H9 (cell line): ENCODE measurements at regions not wholly inside any gene's neighbourhood (a gene's known extent, or its start where the extent isn't known, plus 50 kb on each side); places are given as distances from the start of the nearest gene placed in this dataset.
A peak's percentile ranks its signal among the peaks of the same experiment; 100 is the strongest.

Experiments used
- DNase-seq: peaks from one replicate; pipeline ENCODE4 v3.0.0-alpha.2; 2017
- H2AFZ ChIP-seq: one replicate; pipeline ENCODE4 v1.6.1; 2013; ENCODE audit warnings: mild to moderate bottlenecking, low read length, control low read depth, moderate library complexity
- H2AK5ac ChIP-seq: 2 replicates; pipeline ENCODE4 v1.6.1; 2013; ENCODE audit warnings: low read length, control low read depth, mixed read lengths; ENCODE audit not compliant: insufficient read length
- H2BK120ac ChIP-seq: one replicate; pipeline ENCODE4 v1.6.1; 2013; ENCODE audit warnings: low read depth, mild to moderate bottlenecking, low read length, control low read depth, inconsistent platforms; ENCODE audit not compliant: poor library complexity, severe bottlenecking
- H2BK12ac ChIP-seq: 2 replicates; pipeline ENCODE4 v1.6.1; 2013; ENCODE audit warnings: low read length, control low read depth, mixed read lengths, low read depth; ENCODE audit not compliant: insufficient read length
- H2BK15ac ChIP-seq: 2 replicates; pipeline ENCODE4 v1.6.1; 2013; ENCODE audit warnings: low read depth, low read length, control low read depth
- H2BK20ac ChIP-seq: one replicate; pipeline ENCODE4 v1.6.1; 2013; ENCODE audit warnings: low read depth, mild to moderate bottlenecking, low read length, control low read depth, inconsistent platforms; ENCODE audit not compliant: poor library complexity, severe bottlenecking
- H2BK5ac ChIP-seq: 2 replicates; pipeline ENCODE4 v1.6.1; 2013; ENCODE audit warnings: low read length, control low read depth, mixed read lengths; ENCODE audit not compliant: insufficient read length
- H3K14ac ChIP-seq: 2 replicates; pipeline ENCODE4 v1.6.1; 2013; ENCODE audit warnings: low read length, control low read depth; ENCODE audit not compliant: insufficient read depth
- H3K18ac ChIP-seq: 2 replicates; pipeline ENCODE4 v1.6.1; 2013; ENCODE audit warnings: low read depth, mild to moderate bottlenecking, mixed read lengths, low read length, control low read depth; ENCODE audit not compliant: insufficient read length
- H3K23ac ChIP-seq: 2 replicates; pipeline ENCODE4 v1.6.1; 2013; ENCODE audit warnings: low read length, control low read depth, mixed read lengths, low read depth; ENCODE audit not compliant: insufficient read length
- H3K23me2 ChIP-seq: 2 replicates; pipeline ENCODE4 v1.6.1; 2013; ENCODE audit warnings: low read depth, mild to moderate bottlenecking, mixed read lengths, low read length, control low read depth; ENCODE audit not compliant: insufficient read length, poor library complexity, severe bottlenecking
- H3K27ac ChIP-seq: 2 replicates; pipeline ENCODE4 v1.5.1; 2013; ENCODE audit warnings: low read length, control low read depth, mixed read lengths, low read depth; ENCODE audit not compliant: insufficient read length
- H3K27me3 ChIP-seq: 2 replicates; pipeline ENCODE4 v1.6.1; 2013; ENCODE audit warnings: low read length, control low read depth, inconsistent platforms; ENCODE audit not compliant: insufficient read depth
- H3K4ac ChIP-seq: 2 replicates; pipeline ENCODE4 v1.6.1; 2013; ENCODE audit warnings: low read depth, mild to moderate bottlenecking, control low read depth, inconsistent platforms, low read length, moderate library complexity
- H3K4me1 ChIP-seq: 2 replicates; pipeline ENCODE4 v1.6.1; 2013; ENCODE audit warnings: low read length, control low read depth, inconsistent platforms; ENCODE audit not compliant: insufficient read depth
- H3K4me2 ChIP-seq: 2 replicates; pipeline ENCODE4 v1.6.1; 2013; ENCODE audit warnings: low read length, control low read depth, mixed read lengths; ENCODE audit not compliant: insufficient read length, insufficient read depth
- H3K56ac ChIP-seq: 2 replicates; pipeline ENCODE4 v1.6.1; 2013; ENCODE audit warnings: low read depth, mild to moderate bottlenecking, mixed read lengths, low read length, control low read depth; ENCODE audit not compliant: insufficient read length
- H3K79me1 ChIP-seq: 2 replicates; pipeline ENCODE4 v1.6.1; 2013; ENCODE audit warnings: low read depth, mild to moderate bottlenecking, moderate library complexity, low read length, control low read depth, inconsistent platforms; ENCODE audit not compliant: insufficient read depth, poor library complexity, severe bottlenecking
- H3K79me2 ChIP-seq: 2 replicates; pipeline ENCODE4 v1.6.1; 2013; ENCODE audit warnings: low read length, control low read depth, inconsistent platforms; ENCODE audit not compliant: insufficient read depth
- H3K9ac ChIP-seq: 2 replicates; pipeline ENCODE4 v1.6.1; 2013; ENCODE audit warnings: low read length, control low read depth, mixed read lengths; ENCODE audit not compliant: insufficient read length; ENCODE audit errors: extremely low read depth
- H3K9me3 ChIP-seq: one replicate; pipeline ENCODE4 v1.6.1; 2013; ENCODE audit warnings: low read depth, low read length, inconsistent platforms; ENCODE audit not compliant: control insufficient read depth
- H3T11ph ChIP-seq: one replicate; pipeline ENCODE4 v1.6.1; 2013; ENCODE audit warnings: mild to moderate bottlenecking, low read length, control low read depth, inconsistent platforms
- H4K20me1 ChIP-seq: one replicate; pipeline ENCODE4 v1.6.1; 2013; ENCODE audit not compliant: control insufficient read depth, insufficient read length, insufficient read depth
- H4K5ac ChIP-seq: 2 replicates; pipeline ENCODE4 v1.6.1; 2013; ENCODE audit warnings: low read depth, mild to moderate bottlenecking, mixed read lengths, low read length, control low read depth; ENCODE audit not compliant: insufficient read length
- H4K8ac ChIP-seq: replicated peaks from 2 replicates; pipeline ENCODE4 v1.6.1; 2013; ENCODE audit warnings: low read length, control low read depth, mixed read lengths, low read depth; ENCODE audit not compliant: insufficient read length
- H4K91ac ChIP-seq: 2 replicates; pipeline ENCODE4 v1.6.1; 2013; ENCODE audit warnings: low read depth, mild to moderate bottlenecking, moderate library complexity, mixed read lengths, low read length, control low read depth; ENCODE audit not compliant: insufficient read length
- H3K27ac Mint-ChIP-seq, 3 experiments: 2 replicates in 2 of 3; 3 replicates in 1 of 3; pipeline ENCODE4 v1.8.0; 2020 to 2021; ENCODE audit warnings: mixed read lengths in 3 of 3, mild to moderate bottlenecking in 1 of 3, moderate library complexity in 1 of 3
- H3K27me3 Mint-ChIP-seq: 2 replicates; pipeline ENCODE4 v1.8.0; 2021; ENCODE audit warnings: low read depth, mild to moderate bottlenecking, moderate library complexity, mixed read lengths
- H3K36me3 Mint-ChIP-seq, 3 experiments: 2 replicates in 2 of 3; 3 replicates in 1 of 3; pipeline ENCODE4 v1.8.0; 2020 to 2021; ENCODE audit warnings: low read depth in 3 of 3, mixed read lengths in 3 of 3; ENCODE audit not compliant: insufficient read depth in 1 of 3
- H3K4me1 Mint-ChIP-seq, 2 experiments: 2 replicates each; pipeline ENCODE4 v1.8.0; 2020; ENCODE audit warnings: mixed read lengths in 2 of 2
- H3K4me3 Mint-ChIP-seq, 2 experiments: 2 replicates in 1 of 2; 3 replicates in 1 of 2; pipeline ENCODE4 v1.8.0; 2020 to 2021; ENCODE audit warnings: mild to moderate bottlenecking in 2 of 2, mixed read lengths in 2 of 2, moderate library complexity in 1 of 2
- H3K9me3 Mint-ChIP-seq, 2 experiments: 2 replicates in 1 of 2; 3 replicates in 1 of 2; pipeline ENCODE4 v1.8.0; 2020; ENCODE audit warnings: mild to moderate bottlenecking in 2 of 2, mixed read lengths in 2 of 2, moderate library complexity in 1 of 2
- CTCF ChIP-seq: fragments of 200-600 bp; sonication (generic); conservative IDR thresholded peaks from 3 replicates; pipeline ENCODE4 v1.8.0; 2021; ENCODE audit warnings: antibody characterized with exemption, mild to moderate bottlenecking
- WGBS: extraction: QIAGEN DNeasy Blood & Tissue Kit; methylation state at CpG from one replicate; pipeline ENCODE4 v1.1.7; 2013; ENCODE audit warnings: missing lambda C conversion rate, low lambda C conversion rate, mixed read lengths; ENCODE audit not compliant: insufficient read length; ENCODE audit errors: extremely low coverage; 5-methylcytosine and 5-hydroxymethylcytosine counted together

GRCh38 chr7:130941322-130942210 is 207.6 kb upstream of the KLF14 start:
- Mint-ChIP-seq H3K4me1 (peaks cover 27 to 35% of the 10 kb centered on the region in 2 experiments), H3K9me3 (no peaks in the 10 kb centered on the region), H3K27me3 (no peaks in the 10 kb centered on the region), H3K4me3 (no peak overlapping the region; a peak in 1 of 5 replicates), H3K36me3 (no peaks in the 10 kb centered on the region; a peak in 2 of 7 replicates), H3K27ac (peak overlapping the region; percentile 14 to 92 (median 88); a peak in 5 of 7 replicates)
- H4K20me1 ChIP-seq: no peaks in the 10 kb centered on the region
- H3K27ac ChIP-seq: no peak overlapping the region
- H2BK12ac ChIP-seq: no peak overlapping the region
- H2AFZ ChIP-seq: no peak overlapping the region
- H2BK120ac ChIP-seq: no peak overlapping the region
- H4K5ac ChIP-seq: no peak overlapping the region
- no peak overlapping the region for H2AK5ac ChIP-seq
- no peaks in the 10 kb centered on the region for H3K27me3 ChIP-seq
- no CpG with 5 or more reads among the region's 20 CpGs for WGBS
- H3K9me3 ChIP-seq: no peaks in the 10 kb centered on the region
- peaks cover 2% of the 10 kb centered on the region; the same call in 1 of the 2 replicates for H3K4me1 ChIP-seq
- no peaks in the 10 kb centered on the region for H3K79me2 ChIP-seq
- no peak overlapping the region for H2BK5ac ChIP-seq
- no peak overlapping the region for H3T11ph ChIP-seq
- no peak overlapping the region for H3K4me2 ChIP-seq
- H3K14ac ChIP-seq: no peak overlapping the region
- no peak for DNase-seq
- H3K23ac ChIP-seq: no peak overlapping the region
- no peak overlapping the region for H2BK15ac ChIP-seq
- TF ChIP-seq CTCF: no peak
- no peaks in the 10 kb centered on the region for H3K79me1 ChIP-seq
- no peak overlapping the region for H3K18ac ChIP-seq
- H3K4ac ChIP-seq: no peak overlapping the region
- no peak overlapping the region for H2BK20ac ChIP-seq
- H3K23me2 ChIP-seq: no peaks in the 10 kb centered on the region
- H3K56ac ChIP-seq: no peak overlapping the region
- no peak overlapping the region for H3K9ac ChIP-seq
- H4K8ac ChIP-seq: no peak overlapping the region
- H4K91ac ChIP-seq: no peak overlapping the region
